ENCODE measurements at regions not wholly inside any gene's neighbourhood (a gene's known extent, or its start where the extent isn't known, plus 50 kb on each side); places are given as distances from the start of the nearest gene placed in this dataset.
"Not testable (repeated sequence)": the region's sequence is repeated elsewhere in the genome, so short reads cannot be mapped to it uniquely, and the experiment has no call there.

DNA sequence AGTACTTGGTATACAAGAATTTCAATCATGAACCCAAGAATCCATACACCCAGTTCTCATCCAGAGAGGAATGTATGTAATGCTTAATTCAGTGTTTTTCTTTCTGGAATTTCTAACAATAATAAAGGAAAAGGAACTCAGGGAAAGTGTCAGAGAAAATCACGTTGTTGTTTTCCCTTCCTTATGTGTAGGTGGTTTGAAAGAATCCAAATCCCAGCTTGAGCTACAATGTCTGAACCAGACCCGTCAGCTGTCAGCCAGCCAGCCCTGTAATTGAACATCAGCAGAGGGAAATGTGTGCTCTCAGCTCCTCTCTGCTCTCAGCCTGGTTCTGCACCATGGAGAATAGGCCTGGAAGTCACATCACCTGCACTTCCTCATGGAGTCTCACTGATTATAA is 126.5 kb downstream of the TMEM30B start:
- no peak for DNase-seq

DNA sequence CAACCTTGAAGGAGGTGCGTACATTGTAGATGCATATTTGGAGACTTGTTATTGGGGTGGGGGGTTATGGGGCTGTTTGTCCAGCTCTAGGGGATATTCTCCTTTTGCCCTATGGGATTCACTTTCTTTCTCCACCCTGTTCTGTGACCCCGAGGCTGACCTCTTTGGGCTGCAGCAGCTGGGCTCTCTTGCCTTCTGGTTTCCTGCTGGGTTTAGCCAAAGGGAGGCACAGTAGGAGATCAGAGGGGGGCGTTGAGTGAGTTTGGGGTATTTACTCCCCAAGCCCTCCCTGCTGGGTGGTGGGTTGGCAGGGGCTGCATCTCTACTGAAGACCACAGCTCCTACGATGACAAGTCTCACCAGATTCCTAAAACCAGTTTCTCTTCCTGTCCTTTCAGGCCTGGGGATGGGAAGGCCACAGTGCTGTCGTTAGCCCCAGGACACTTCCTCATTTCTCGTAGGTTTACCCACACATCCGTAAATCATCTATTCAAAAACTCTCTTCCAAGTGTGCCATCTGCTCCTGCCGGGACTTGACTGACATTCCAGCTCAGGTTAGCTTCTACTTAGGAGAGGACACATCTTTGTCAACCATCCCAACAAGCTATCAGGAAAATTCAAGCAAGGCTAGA is 127.1 kb downstream of the TMEM30B start:
- DNase-seq, result no peak

DNA sequence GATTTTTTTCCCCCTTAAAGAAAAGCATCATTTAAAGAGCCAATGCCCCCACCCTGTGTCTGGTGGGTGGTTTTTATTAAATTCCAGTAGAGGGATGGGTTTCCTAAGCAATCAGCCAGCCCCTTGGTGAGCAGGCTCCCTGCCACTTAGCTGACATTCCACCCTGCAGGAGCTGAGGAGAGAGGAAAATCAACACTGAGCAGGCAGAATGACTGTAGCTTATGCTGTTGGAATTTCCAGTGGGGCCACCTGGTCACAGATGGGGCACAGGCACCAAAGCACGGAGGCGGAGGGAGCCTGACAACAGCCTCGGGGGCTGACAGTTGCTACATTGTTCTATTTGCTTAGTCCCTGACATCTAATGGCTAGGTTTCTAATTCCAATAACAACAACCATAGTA is 127.7 kb downstream of the TMEM30B start:
- no peak for DNase-seq

DNA sequence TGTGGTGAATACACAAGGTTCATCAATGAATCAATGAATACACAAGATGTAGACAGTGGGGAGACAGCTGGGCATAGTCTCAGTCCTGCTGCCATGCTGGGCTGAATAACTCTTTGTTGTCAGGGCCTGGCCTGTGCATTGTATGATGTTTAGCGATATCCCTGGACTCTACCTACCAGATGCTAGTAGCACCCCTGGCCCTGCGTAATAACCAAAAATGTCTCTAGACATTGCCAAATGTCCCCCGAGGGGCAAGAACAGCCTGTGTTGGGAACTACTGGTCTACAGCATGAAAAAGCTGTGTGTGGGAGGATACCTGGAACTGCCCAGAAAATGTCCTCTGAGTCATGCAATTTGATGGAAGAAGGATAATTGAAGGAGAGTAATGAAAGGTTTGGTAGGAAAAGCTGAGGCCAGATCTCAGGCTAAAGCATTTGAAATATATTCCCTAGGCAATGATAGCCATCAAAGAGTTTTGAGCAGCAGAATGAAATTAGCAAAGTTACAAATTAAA is 128.2 kb downstream of the TMEM30B start:
- DNase-seq, result no peak

DNA sequence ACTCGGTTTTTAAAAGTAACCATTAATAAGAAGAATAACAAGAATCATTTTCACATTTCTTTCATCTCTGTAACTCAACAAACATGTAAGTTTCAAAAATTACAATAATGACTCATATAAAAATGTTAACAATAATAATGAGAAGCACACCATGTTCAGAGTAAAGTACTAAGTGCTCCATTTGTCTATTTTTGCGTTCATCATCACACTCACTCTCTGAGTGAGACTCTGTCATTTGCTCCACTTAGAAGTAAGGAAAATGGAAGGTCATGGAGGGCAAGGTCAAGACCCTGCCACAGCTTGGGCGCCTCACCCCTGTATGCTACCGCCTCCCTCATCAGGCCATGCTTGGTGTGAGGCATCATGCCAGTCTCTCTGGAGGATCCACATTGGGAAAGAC is 129.9 kb downstream of the TMEM30B start:
- DNase-seq, result no peak

DNA sequence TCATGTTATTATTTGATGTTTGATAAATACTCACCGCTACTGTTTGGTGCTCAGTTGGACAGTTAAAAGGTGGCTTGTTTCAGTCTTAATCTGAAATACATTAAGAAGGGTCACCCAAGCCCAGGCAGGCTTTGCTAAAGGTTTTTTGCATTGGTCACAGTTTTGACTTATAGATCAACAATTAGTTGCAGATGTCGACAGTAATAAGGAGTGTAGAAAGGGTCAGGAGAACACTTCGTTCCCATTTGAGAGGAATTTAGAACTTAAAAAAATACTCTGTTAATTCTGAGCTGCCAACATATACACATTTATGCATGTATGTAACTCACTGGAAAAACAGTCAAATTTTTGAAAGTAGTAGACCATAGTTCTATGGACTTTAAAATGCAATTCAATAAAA is 130.3 kb downstream of the TMEM30B start:
- DNase-seq, result no peak

DNA sequence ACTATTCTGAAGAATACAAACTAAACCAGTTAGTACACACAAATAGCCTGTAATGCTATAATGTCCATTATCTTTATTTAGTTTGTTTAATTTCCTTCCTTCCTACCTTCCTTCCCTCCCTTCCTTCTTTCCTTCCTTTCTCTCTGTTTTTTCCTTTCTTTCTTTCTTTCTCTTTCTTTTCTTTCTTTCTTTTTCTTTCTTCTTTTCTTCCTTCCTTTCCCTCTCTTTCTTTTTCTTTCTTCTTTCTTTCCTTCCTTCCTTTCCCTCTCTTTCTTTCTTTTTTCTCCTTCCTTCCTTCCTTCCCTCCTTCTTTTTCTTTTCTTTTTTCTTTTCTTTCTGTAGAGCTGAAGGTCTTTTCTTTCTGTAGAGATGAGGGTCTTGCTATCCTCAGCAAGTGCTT is 131.2 kb downstream of the TMEM30B start:
- DNase-seq, result no peak

DNA sequence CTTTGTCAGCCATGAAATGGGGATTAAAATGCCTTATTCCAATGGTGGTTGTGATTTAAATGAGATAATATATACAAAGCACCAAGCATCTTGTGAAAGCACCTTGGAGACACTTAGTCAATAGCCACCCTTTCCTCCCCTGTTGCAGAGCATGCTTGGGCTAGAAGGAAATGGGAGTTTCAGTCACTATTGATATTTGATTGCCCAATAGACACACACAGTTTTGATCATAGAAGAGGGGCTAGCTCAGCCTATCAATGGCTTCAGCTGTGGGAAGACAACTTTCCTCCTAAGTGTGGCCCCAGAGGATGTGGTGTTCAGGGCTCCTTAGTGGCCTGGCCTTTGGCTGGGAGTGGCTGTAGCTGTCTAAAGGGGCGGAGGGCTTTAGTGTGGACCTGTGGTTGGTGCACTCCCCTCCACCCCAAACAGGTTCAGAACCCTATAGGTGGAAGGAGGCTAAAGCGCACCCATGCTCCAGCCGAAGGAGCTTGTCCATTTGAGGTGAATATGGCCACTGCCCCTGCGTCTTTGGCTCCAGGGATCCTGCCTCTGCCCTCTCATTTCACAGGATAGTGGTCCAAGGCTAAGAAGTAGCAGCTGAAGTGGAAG is 132.3 kb downstream of the TMEM30B start:
- DNase-seq, result no peak

DNA sequence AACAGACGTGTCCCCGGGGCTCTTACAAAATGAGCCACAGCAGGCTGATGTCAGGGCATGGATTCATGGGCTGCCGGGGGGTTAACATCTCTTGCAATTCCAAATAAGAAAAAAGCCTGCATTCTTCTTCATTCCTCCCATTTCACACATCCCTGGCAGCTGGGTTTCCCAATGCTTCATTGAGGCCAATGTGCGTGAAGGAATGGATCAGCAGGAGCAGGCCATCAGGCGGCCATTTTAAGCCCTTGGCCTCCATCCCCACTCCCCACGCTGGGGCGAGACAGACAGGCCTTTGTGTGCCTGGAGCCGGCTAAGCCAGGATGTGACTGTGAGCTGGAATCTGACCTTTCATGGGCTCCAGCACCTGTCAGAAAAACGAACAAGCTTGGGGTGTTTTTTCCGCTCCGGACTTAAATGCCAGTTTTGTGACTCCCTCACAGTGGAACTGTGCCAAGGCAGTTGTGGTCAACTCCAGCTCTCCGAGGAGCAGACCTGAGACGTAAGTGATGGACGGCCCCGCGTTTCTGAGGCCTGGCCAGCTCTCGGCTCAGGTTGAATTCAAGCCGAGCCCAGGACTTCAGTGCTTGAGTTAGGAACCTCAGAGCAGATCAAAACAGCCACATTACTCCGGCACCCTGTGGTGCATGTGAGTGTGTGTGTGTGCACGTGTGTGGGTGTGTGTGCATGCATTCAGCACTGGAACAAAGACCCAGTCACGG is 133.1 kb downstream of the TMEM30B start:
- DNase-seq, result no peak

DNA sequence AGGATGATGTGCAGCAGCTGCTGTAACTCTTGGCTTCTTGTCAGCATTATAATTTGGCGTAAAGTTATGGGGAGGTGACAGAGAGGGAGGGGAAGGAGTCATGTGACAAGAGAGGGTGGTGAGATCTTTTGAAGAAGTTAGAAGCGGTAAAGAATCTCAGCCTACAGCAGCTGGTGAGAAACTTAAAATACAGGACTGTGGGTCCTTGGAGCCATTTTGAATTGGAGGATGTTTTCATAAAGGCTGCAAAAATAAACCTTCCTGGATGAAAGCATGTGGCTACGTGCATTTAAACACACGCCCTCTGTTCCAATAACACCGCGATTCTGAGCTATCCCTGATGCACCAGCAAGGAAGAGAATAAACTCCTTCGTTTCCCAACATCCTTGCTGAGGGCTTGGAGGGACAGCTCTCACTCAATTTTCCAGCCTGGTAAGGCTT is 133.7 kb downstream of the TMEM30B start:
- DNase-seq, result no peak

DNA sequence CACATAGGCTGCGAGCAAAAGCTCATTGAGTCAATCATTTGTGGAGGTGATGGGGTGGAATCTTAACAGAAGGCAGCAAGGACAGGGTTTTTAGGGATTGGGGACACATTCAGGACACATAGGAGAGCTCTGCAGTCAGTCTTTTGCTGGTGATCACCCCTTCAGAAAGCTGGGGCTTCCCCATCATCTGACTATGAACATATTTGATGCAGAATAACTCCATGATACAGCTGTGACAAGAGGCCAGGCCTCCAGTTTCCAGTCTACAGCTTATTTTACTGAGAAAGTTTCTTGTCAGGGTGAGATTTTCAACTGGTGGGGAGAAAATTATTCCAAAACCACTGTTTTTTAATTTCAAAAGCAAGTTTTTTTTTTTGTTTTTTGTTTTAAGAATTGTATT is 134.2 kb downstream of the TMEM30B start:
- no peak for DNase-seq

DNA sequence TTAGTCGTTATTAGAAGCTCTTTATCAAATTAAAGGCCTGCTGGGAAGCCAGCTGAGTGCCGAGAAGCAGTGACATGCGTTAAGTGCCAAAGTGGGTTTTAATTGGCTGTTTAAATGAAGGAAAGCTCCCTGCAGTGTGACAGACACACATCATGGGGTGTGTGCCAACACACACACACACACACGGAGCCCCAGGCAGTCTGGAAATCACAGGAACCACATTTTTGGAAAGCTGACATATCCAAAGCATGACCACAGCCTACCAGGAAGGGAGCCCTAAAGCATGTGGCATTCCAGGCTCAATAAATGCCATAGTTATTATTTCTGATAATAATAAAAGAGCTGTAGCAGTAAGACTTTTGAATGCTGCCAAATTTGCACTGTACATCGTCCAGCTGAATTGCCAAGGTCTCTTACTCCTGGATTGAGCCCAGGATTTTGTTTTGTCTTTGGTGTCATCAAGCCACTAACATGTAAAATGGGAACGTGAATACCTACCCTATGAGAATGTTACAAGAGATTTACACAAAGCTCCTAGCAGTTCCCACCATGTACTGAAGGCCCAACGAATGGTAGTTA is 135.1 kb downstream of the TMEM30B start:
- no peak for DNase-seq

DNA sequence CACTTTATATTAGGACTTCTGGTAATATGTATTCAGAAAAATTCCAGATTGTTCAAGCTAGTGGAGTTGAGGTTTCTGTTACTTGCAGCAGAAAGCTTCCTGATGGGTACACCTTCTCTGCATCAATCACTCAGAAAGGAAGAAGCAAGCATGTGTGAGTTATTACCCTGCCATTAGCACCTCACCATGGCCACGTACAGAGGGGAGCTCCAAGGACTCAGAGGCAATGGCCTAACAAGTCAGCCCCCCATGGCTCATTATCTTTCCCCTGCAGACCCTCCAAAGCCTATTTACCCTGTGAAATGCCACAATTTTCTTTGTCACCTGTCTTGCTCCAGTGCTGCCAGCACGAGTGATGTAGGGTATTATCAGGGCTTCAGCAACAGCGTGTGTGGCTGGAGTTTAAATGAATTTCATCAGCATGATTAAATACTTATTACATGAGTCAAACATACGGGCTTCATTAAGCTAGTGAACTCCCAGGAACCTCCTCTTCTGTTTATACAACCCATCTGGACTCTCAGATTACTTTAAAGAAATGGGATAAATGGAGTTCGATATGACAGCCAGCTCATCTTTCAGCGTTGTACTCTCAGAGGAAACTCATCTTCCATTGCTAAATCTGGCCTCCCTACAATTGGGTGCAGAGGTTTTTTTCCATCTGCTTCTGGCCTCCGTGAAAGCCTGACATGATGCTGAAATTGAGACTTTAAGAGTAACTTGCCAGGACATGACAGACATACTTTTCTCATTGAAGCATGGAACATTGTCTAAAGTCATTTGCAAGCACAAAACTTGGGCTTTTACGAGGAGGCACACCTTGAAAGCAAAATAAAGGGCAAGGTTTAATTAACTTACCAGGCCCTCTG is 135.9 kb downstream of the TMEM30B start:
- no peak for DNase-seq

DNA sequence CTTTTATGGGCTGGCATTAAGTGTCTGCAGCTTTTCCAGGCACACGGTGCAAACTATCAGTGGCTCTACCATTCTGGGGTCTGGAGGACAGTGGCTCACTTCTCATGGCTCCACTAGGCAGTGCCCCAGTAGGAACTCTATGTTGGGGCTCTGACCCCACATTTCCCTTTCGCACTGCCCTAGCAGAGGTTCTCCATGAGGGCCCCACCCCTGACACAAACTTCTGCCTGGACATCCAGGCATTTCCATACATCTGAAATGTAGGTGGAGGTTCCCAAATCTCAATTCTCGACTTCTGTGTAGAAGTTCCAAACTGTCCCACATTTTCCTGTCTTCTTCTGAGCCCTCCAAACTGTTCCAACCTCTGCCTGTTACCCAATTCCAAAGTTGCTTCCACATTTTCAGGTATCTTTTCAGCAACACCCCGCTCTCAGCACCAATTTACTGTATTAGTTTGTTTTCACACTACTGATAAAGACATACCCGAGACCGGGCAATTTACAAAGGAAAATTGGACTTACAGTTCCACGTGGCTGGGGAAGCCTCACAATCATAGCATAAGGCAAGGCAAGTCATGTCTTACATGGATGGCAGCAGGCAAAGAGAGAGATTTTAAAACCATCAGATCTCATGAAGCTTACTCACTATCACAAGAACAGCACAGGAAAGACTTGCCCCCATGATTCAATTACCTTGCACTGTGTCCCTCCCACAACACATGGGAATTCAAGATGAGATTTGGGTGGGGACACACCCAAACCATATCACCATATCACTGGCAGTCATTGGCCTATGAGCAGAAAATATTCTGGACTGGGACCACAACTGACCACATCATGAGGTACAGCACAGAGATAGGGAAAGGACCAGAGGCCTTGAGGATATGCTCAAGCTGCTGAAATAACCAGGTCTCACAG is 136.8 kb downstream of the TMEM30B start:
- DNase-seq, result not testable (repeated sequence)

DNA sequence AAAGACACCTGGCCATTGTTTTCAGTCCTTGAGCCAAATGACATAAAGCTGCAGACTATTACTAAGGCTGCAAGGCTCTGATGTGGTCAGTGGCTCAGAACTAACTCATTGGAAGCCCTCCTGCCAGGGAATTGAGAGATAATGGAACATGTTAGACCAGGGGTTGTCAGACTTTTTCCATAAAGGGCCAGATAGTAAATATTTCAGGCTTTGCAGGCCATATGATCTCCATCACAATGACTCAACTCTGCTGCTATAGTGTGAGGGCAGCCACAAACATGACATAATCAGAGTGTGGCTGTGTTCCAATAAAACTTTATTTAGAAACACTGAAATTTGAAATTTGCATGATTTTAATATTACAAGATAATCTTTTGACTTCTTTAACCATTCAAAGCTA is 140.3 kb downstream of the TMEM30B start:
- no peak for DNase-seq

DNA sequence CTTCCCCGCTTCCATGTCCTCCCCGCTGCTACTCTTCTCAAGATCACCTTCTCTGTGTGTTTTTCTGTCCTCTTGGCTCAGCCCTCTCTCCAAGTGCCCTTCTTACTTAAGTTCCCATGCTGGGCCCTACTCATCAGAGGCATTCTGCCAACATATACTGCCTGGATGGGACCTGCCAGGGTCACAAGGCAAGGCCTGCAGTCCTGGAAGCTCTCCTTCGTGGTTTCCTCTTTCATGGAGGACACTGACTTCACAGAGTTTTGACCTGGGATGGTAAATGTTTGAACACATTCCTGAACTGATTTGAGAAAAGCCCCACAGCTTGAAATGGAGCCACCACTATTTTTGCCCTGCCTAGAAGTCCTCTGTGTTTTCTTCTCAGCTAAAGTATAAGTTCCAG is 140.9 kb downstream of the TMEM30B start:
- DNase-seq, result no peak

DNA sequence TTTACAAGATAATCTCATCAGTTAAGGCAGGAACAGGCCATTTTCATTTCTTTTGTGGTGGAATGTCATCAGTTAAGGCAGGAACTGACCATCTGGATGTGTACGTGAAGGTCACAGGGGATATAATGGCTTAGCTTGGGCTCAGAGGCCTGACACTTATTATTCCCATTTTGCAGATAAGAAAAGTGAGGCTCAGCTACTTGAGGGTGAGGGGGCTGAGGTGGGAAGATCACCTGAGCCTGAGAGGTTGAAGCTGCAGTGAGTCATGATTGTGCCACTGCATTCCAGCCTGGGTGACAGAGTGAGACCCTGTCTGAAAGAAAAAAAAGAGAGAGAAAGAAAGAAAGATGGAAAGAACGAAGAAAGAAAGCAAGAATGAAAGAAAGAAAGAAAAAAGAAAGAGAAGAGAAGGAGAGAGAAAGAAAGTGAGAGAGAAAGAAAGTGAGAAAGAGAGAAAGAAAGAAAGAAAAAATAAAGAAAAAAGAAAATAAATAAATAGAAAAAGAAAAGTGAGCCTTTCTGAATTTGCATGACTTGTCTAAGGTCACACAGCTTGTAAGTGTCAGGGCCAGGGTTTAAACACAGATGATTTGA is 142.0 kb downstream of the TMEM30B start:
- no peak for DNase-seq

DNA sequence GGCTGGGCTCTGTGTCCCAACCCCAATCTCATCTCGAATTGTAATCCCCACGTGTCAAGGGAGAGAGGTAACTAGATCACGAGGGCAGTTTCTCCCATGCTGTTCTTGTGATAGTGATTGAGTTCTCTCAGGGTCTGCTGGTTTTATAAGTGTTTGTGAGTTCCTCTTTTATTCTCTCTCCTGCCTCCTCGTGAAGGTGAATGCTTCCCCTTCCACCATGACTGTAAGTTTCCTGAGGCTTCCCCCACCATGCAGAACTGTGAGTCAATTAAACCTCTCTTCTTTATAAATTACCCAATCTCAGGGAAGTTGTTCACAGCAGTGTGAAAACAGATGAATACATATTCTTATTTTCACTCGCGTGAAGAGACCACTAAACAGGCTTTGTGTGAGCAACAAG is 148.2 kb downstream of the TMEM30B start:
- DNase-seq, result no peak

DNA sequence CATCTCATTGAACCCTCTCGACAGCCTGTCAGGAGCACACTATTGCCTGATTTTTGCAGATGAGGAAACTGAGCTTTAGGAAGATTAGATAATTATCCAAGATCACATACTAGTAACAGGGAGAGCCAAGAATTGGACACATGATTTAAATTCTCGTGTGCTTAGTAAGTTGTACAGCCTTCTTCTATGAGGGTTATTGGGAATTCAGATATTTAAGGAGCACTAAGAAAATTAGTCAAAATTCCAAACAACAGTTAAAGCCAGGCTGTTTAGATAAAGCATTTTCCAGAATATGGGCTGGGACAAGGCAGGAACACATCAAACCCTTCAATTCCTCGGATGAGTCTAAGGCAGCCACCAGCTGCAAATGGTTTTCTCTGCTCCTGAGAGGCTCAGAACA is 148.8 kb downstream of the TMEM30B start:
- no peak for DNase-seq

DNA sequence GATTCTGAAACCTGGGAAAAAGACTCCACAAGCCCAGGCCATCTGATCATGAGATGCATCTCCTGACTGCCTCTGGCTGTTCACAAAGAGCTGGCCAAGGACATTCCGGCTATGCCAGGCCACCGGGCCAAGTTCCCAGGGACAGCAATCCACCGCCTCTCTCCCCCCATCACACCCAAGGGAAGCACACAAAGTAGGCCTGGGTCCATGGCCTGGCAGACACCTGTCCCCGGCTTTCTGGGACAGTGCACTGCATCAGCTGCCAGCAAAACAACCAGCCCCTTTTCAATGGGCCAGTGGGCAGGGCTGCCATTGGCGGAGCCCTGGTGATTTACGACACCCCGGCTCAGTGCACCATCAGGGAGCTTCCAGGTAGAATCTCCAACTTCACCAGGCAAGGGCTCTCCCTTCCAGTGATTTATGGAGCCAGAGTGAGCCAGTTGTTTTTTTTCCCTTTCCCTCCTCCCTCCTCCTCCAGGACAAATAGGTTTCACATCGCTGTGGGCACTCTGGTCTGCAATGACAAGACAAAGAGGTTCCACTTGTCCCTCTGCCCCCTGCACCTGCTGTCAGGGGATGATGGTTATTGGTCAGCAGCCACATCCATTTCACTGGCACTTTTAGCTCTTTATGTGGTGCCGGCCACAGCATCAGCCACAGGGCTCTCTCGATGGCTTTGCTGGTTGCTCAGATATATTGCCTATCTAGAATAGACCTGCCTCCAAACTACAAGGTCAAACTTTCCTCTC is 149.6 kb downstream of the SLC38A6 start:
- DNase-seq, result no peak
